Spleen (tissue), 11 donors: ENCODE measurements at regions not wholly inside any gene's neighbourhood (a gene's known extent, or its start where the extent isn't known, plus 50 kb on each side); places are given as distances from the start of the nearest gene placed in this dataset.
A peak's percentile ranks its signal among the peaks of the same experiment; 100 is the strongest.

Source experiments
- DNase-seq: peaks from one replicate; pipeline ENCODE4 v3.0.0-alpha.2; 2020
- H3K27ac ChIP-seq, 8 donors: fragments of 200-600 bp; sonication (generic) in 7 of 8; 1 replicate in 4 of 8; 2 replicates in 4 of 8; pipeline versions ENCODE4 v1.5.0 to v1.8.0; 2016 to 2021; ENCODE audit warnings: inconsistent platforms in 4 of 8, mild to moderate bottlenecking in 4 of 8, moderate library complexity in 1 of 8
- H3K27me3 ChIP-seq, 7 donors: fragments of 200-600 bp; sonication (generic) in 6 of 7; replicated peaks in 1 of 7; 1 replicate in 4 of 7; 2 replicates in 3 of 7; pipeline versions ENCODE4 v1.5.0 to v1.8.0; 2016 to 2021; ENCODE audit warnings: inconsistent platforms in 3 of 7, mild to moderate bottlenecking in 1 of 7
- H3K36me3 ChIP-seq, 6 donors: fragments of 200-600 bp; sonication (generic) in 5 of 6; 1 replicate in 4 of 6; 2 replicates in 2 of 6; pipeline versions ENCODE4 v1.5.0 to v1.8.0; 2016 to 2021; ENCODE audit warnings: inconsistent platforms in 2 of 6
- H3K4me1 ChIP-seq, 6 donors: fragments of 200-600 bp; sonication (generic) in 5 of 6; 1 replicate in 3 of 6; 2 replicates in 3 of 6; pipeline versions ENCODE4 v1.5.0 to v1.8.0; 2016 to 2021; ENCODE audit warnings: inconsistent platforms in 3 of 6
- H3K4me3 ChIP-seq, 8 donors: fragments of 200-600 bp; sonication (generic) in 7 of 8; 1 replicate in 4 of 8; 2 replicates in 4 of 8; pipeline versions ENCODE4 v1.5.0 to v1.8.0; 2016 to 2021; ENCODE audit warnings: inconsistent platforms in 4 of 8, mild to moderate bottlenecking in 4 of 8, moderate library complexity in 2 of 8
- H3K9me3 ChIP-seq, 8 donors: fragments of 200-600 bp; sonication (generic) in 7 of 8; 1 replicate in 4 of 8; 2 replicates in 4 of 8; pipeline versions ENCODE4 v1.5.0 to v1.8.0; 2016 to 2021; ENCODE audit warnings: inconsistent platforms in 4 of 8
- CTCF ChIP-seq, 11 experiments: fragments of 200-600 bp in 7 of 11; fragments of 450-650 bp in 4 of 11; sonication (generic) in 4 of 11; IDR thresholded peaks in 8 of 11; conservative IDR thresholded peaks in 3 of 11; 1 replicate in 7 of 11; 2 replicates in 4 of 11; pipeline versions ENCODE4 v1.4.0 to v1.8.0; 2016 to 2021; ENCODE audit warnings: antibody characterized with exemption in 11 of 11, inconsistent platforms in 4 of 11, mild to moderate bottlenecking in 1 of 11
- POLR2A ChIP-seq, 3 donors: fragments of 450-650 bp; IDR thresholded peaks; one replicate each; pipeline ENCODE4 v1.5.1; 2017; ENCODE audit warnings: antibody characterized with exemption in 3 of 3, mild to moderate bottlenecking in 1 of 3
- POLR2AphosphoS5 ChIP-seq, 3 donors: sonication (generic); formaldehyde crosslinking; IDR thresholded peaks; one replicate each; pipeline ENCODE4 v1.5.1; 2017; ENCODE audit warnings: antibody characterized with exemption in 3 of 3
- WGBS, 5 donors: extraction: QIAGEN DNeasy Blood & Tissue Kit in 3 of 5; methylation state at CpG; one replicate each; pipeline versions ENCODE4 v1.1.5 to v1.1.7; 2013 to 2018; 5-methylcytosine and 5-hydroxymethylcytosine counted together
- intact Hi-C: fragments of 100-400 bp; cut with DNase I; formaldehyde crosslinking; loops from one replicate; pipeline ENCODE4 v1.15.0; 2023; ENCODE audit warnings: low total_unique reads
- donor health status: healthy with polysubstance abuse.
- donor health status: DM: no; HTN: no; CAD: no; lungs with moderate emphysema.
- donor health status: DM: no; HTN: no; CAD: no.
- donor health status: Bipolar disorder and iron deficiency.
- donor health status: healthy.
- donor health status: DM: no; HTN: no; CAD: no.
- donor health status: DM: yes; HTN: yes; CAD: no.

DNA sequence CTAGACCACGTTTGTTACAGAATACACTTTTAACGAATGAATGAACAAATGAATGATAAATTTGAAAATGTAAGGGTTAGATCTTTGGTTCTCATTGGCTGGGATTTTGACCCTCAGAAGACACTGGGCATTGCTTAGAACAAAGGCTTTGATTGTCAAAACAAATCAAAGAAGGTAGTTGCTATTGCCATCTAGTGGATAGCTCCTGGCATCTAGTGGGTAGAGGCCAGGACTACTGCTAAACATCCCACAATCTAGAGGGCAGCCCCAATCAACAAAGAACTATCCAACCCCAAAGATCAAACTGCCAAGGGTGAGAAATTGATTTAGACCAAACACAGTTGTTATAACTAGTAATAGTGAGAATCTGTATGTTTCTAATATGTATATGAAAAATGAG is 552.3 kb downstream of the KCNJ3 start:
- no peaks in the 10 kb centered on the region for H3K36me3 ChIP-seq
- intact Hi-C loops: no loop called here
- H3K27me3 ChIP-seq: no peaks in the 10 kb centered on the region
- no peak overlapping the region for H3K4me3 ChIP-seq
- DNase-seq: no peak
- TF ChIP-seq CTCF (IDR thresholded peaks at IDR 0.05 in 8 of 11, conservative IDR thresholded peaks at IDR 0.05 in 3 of 11) (no peak), POLR2A (IDR thresholded peaks at IDR 0.05) (no peak), POLR2AphosphoS5 (IDR thresholded peaks at IDR 0.05) (no peak)
- no peaks in the 10 kb centered on the region for H3K4me1 ChIP-seq
- no peaks in the 10 kb centered on the region for H3K9me3 ChIP-seq
- 24 to 53% (median 46%) methylated on average over 2 of the region's 2 CpGs for WGBS, 5 donors
- no peak overlapping the region for H3K27ac ChIP-seq

- 41 to 55% (median 48%) methylated on average over 4 of the region's 4 CpGs for WGBS, 5 donors
- Histone ChIP-seq H3K9me3 (no peaks in the 10 kb centered on the region), H3K27me3 (no peaks in the 10 kb centered on the region), H3K36me3 (no peaks in the 10 kb centered on the region), H3K4me3 (no peak overlapping the region), H3K4me1 (no peaks in the 10 kb centered on the region), H3K27ac (no peak overlapping the region)
- TF ChIP-seq CTCF (IDR thresholded peaks at IDR 0.05 in 8 of 11, conservative IDR thresholded peaks at IDR 0.05 in 3 of 11) (no peak), POLR2AphosphoS5 (IDR thresholded peaks at IDR 0.05) (no peak), POLR2A (IDR thresholded peaks at IDR 0.05) (no peak)
- DNase-seq: no peak
- intact Hi-C loops: no loop called here
Observed at GRCh38 chr2:155240176-155240575, 541.7 kb downstream of the KCNJ3 start.

DNA sequence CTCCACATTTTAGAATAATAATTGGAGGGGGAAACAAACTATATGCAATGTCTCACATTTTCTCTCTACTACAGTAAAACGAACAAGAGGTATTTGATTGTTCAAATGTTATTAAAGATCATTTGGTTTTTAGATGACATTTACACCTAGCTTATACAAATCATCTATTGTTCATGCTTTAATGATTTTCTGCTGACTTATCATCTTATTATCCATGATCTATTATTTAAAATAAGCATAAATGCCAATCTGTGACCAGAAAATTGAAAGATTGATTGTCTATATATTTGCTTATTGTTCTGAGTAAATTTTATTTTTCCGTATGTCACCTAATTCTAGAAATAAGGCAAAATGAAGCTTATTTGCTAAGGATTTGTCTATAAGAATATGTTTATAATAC is 537.2 kb downstream of the KCNJ3 start:
- Histone ChIP-seq H3K27me3 (no peaks in the 10 kb centered on the region), H3K4me3 (no peak overlapping the region), H3K9me3 (no peaks in the 10 kb centered on the region), H3K27ac (no peak overlapping the region), H3K36me3 (no peaks in the 10 kb centered on the region), H3K4me1 (no peaks in the 10 kb centered on the region)
- WGBS, 5 donors: 74 to 89% (median 84%) methylated on average over 2 of the region's 2 CpGs
- intact Hi-C loops: no loop called here
- TF ChIP-seq CTCF (IDR thresholded peaks at IDR 0.05 in 8 of 11, conservative IDR thresholded peaks at IDR 0.05 in 3 of 11) (no peak), POLR2A (IDR thresholded peaks at IDR 0.05) (no peak), POLR2AphosphoS5 (IDR thresholded peaks at IDR 0.05) (no peak)
- DNase-seq: no peak

GRCh38 chr2:155223781-155224406 is 525.4 kb downstream of the KCNJ3 start:
- H3K36me3 ChIP-seq: no peaks in the 10 kb centered on the region
- DNase-seq: no peak
- WGBS, 5 donors: 59 to 68% (median 61%) methylated on average over 5 of the region's 5 CpGs
- no peak overlapping the region for H3K27ac ChIP-seq
- TF ChIP-seq CTCF (IDR thresholded peaks at IDR 0.05 in 8 of 11, conservative IDR thresholded peaks at IDR 0.05 in 3 of 11) (peak in 1 of 11 experiments; percentile 12), POLR2AphosphoS5 (IDR thresholded peaks at IDR 0.05) (no peak), POLR2A (IDR thresholded peaks at IDR 0.05) (no peak)
- H3K27me3 ChIP-seq: no peaks in the 10 kb centered on the region
- H3K4me3 ChIP-seq: no peak overlapping the region
- intact Hi-C loops: no loop called here
- peaks cover 0 to 6% (median 0%) of the 10 kb centered on the region in 8 donors for H3K9me3 ChIP-seq
- no peaks in the 10 kb centered on the region for H3K4me1 ChIP-seq
